HG03521 (cell line): ENCODE measurements at regions not wholly inside any gene's neighbourhood (a gene's known extent, or its start where the extent isn't known, plus 50 kb on each side); places are given as distances from the start of the nearest gene placed in this dataset.
"Not testable (repeated sequence)": the region's sequence is repeated elsewhere in the genome, so short reads cannot be mapped to it uniquely, and the experiment has no call there.

Experiments
- ATAC-seq: cut with Tn5 transposase; IDR thresholded peaks from one replicate; pipeline ENCODE4 v1.9.1; 2021; ENCODE audit warnings: mild to moderate bottlenecking, moderate library complexity; ENCODE audit not compliant: unreplicated experiment

GRCh38 chr3:124132813-124133212 is 140.9 kb upstream of the ROPN1 start:
- ATAC-seq = no peak

- ATAC-seq = no peak
Observed at GRCh38 chr3:124133366-124133940, 141.5 kb upstream of the ROPN1 start.

GRCh38 chr3:124137216-124137615 is 145.3 kb upstream of the ROPN1 start:
- no peak for ATAC-seq

- ATAC-seq = no peak
Observed at GRCh38 chr3:124138148-124138547, 146.2 kb upstream of the ROPN1 start.

- no peak for ATAC-seq
Observed at GRCh38 chr3:124140746-124141145, 148.8 kb upstream of the ROPN1 start.

- no peak for ATAC-seq
Observed at GRCh38 chr3:124142389-124142970, 150.6 kb upstream of the ROPN1 start.

- no peak for ATAC-seq
Observed at GRCh38 chr3:124143047-124143446, 151.1 kb upstream of the ROPN1 start.

- no peak for ATAC-seq
Observed at GRCh38 chr3:124144035-124144814, 152.3 kb upstream of the ROPN1 start.

GRCh38 chr3:124147429-124147828 is 155.5 kb upstream of the ROPN1 start:
- no peak for ATAC-seq

- no peak for ATAC-seq
Observed at GRCh38 chr3:124147946-124148345, 156.0 kb upstream of the ROPN1 start.

- no peak for ATAC-seq
Observed at GRCh38 chr3:124149081-124149480, 157.2 kb upstream of the ROPN1 start.

- ATAC-seq = no peak
Observed at GRCh38 chr3:124149771-124150170, 157.8 kb upstream of the ROPN1 start.

GRCh38 chr3:124152891-124153290 is 161.0 kb upstream of the ROPN1 start:
- ATAC-seq = not testable (repeated sequence)

GRCh38 chr3:124156866-124157712 is 165.2 kb upstream of the ROPN1 start:
- no peak for ATAC-seq

- ATAC-seq = no peak
Observed at GRCh38 chr3:124157748-124158147, 165.8 kb upstream of the ROPN1 start.

- no peak for ATAC-seq
Observed at GRCh38 chr3:124158168-124158881, 166.4 kb upstream of the ROPN1 start.

GRCh38 chr3:124161448-124161847 is 169.5 kb upstream of the ROPN1 start:
- no peak for ATAC-seq

- ATAC-seq = no peak
Observed at GRCh38 chr3:124163689-124164088, 171.8 kb upstream of the ROPN1 start.

GRCh38 chr3:124168271-124168670 is 176.3 kb upstream of the ROPN1 start:
- no peak for ATAC-seq

GRCh38 chr3:124172283-124172682 is 180.4 kb upstream of the ROPN1 start:
- ATAC-seq = no peak

- no peak for ATAC-seq
Observed at GRCh38 chr3:124172816-124173215, 180.9 kb upstream of the ROPN1 start.
